Activated CD8-positive, alpha-beta memory T cell treated with anti-CD3 and anti-CD28 coated beads, Interleukin-2, amount 50 U/mL, for 1 hour (primary cell): ENCODE measurements at regions not wholly inside any gene's neighbourhood (a gene's known extent, or its start where the extent isn't known, plus 50 kb on each side); places are given as distances from the start of the nearest gene placed in this dataset.

Source experiments
- DNase-seq: peaks from one replicate; pipeline ENCODE4 v3.0.0-alpha.2; 2020; ENCODE audit errors: extremely low read depth

GRCh38 chr19:30784850-30785457, 412.8 kb downstream of the ZNF536 start:
- DNase-seq: peak; percentile 5

GRCh38 chr19:30783936-30784335, 411.8 kb downstream of the ZNF536 start:
- no peak for DNase-seq

- no peak for DNase-seq
These were observed 411.0 kb downstream of the ZNF536 start for GRCh38 chr19:30783212-30783611.

GRCh38 chr19:30781519-30781918, 409.3 kb downstream of the ZNF536 start:
- DNase-seq: no peak

GRCh38 chr19:30781047-30781446, 408.9 kb downstream of the ZNF536 start:
- no peak for DNase-seq

- DNase-seq: no peak
These were observed 408.3 kb downstream of the ZNF536 start for GRCh38 chr19:30780456-30780855.

GRCh38 chr19:30780032-30780431, 407.8 kb downstream of the ZNF536 start:
- DNase-seq: no peak

- DNase-seq: no peak
These were observed 407.0 kb downstream of the ZNF536 start for GRCh38 chr19:30778961-30779715.

GRCh38 chr19:30778061-30778460, 405.9 kb downstream of the ZNF536 start:
- no peak for DNase-seq

- no peak for DNase-seq
These were observed 403.8 kb downstream of the ZNF536 start for GRCh38 chr19:30775956-30776355.

GRCh38 chr19:30774252-30774766, 402.1 kb downstream of the ZNF536 start:
- no peak for DNase-seq

GRCh38 chr19:30762651-30763050, 390.5 kb downstream of the ZNF536 start:
- DNase-seq: no peak

GRCh38 chr19:30760014-30760413, 387.8 kb downstream of the ZNF536 start:
- DNase-seq: no peak

- no peak for DNase-seq
These were observed 385.8 kb downstream of the ZNF536 start for GRCh38 chr19:30757837-30758617.

- no peak for DNase-seq
These were observed 385.1 kb downstream of the ZNF536 start for GRCh38 chr19:30757104-30757836.

GRCh38 chr19:30755581-30755980, 383.4 kb downstream of the ZNF536 start:
- DNase-seq: no peak

GRCh38 chr19:30754162-30754561, 382.0 kb downstream of the ZNF536 start:
- DNase-seq: no peak

- no peak for DNase-seq
These were observed 380.7 kb downstream of the ZNF536 start for GRCh38 chr19:30752876-30753275.

GRCh38 chr19:30752201-30752600, 380.0 kb downstream of the ZNF536 start:
- DNase-seq: no peak

GRCh38 chr19:30745476-30745985, 373.3 kb downstream of the ZNF536 start:
- no peak for DNase-seq

- no peak for DNase-seq
These were observed 372.7 kb downstream of the ZNF536 start for GRCh38 chr19:30744741-30745475.
